Gastrocnemius medialis (tissue), 4 donors: ENCODE measurements at regions not wholly inside any gene's neighbourhood (a gene's known extent, or its start where the extent isn't known, plus 50 kb on each side); places are given as distances from the start of the nearest gene placed in this dataset.

Experiments
- ATAC-seq, 2 donors: fragments of 150-250 bp; one replicate each; pipeline ENCODE4 v1.9.1; 2016
- DNase-seq, 2 donors: peaks; one replicate each; pipeline ENCODE4 v3.0.0-alpha.2; 2019
- H3K27ac ChIP-seq, 4 donors: fragments of 200-600 bp; sonication (generic); 1 replicate in 1 of 4; 2 replicates in 3 of 4; pipeline ENCODE4 v1.5.1; 2016 to 2018; ENCODE audit warnings: mild to moderate bottlenecking in 2 of 4, moderate library complexity in 1 of 4
- H3K27me3 ChIP-seq, 3 donors: fragments of 200-600 bp; sonication (generic) in 2 of 3; 1 replicate in 1 of 3; 2 replicates in 2 of 3; pipeline versions ENCODE4 v1.5.1 to v1.6.0; 2016 to 2019; ENCODE audit warnings: mild to moderate bottlenecking in 1 of 3, moderate library complexity in 1 of 3
- H3K36me3 ChIP-seq, 2 donors: fragments of 200-600 bp; sonication (generic) in 1 of 2; one replicate each; pipeline ENCODE4 v1.5.1; 2017 to 2018
- H3K4me1 ChIP-seq, 2 donors: fragments of 200-600 bp; sonication (generic) in 1 of 2; one replicate each; pipeline ENCODE4 v1.5.1; 2016 to 2017; ENCODE audit warnings: mild to moderate bottlenecking in 2 of 2
- H3K4me3 ChIP-seq, 4 donors: fragments of 200-600 bp; sonication (generic) in 3 of 4; 1 replicate in 1 of 4; 2 replicates in 3 of 4; pipeline ENCODE4 v1.5.1; 2016 to 2019; ENCODE audit warnings: mild to moderate bottlenecking in 2 of 4
- H3K9me3 ChIP-seq, 3 donors: fragments of 200-600 bp; sonication (generic) in 2 of 3; 1 replicate in 1 of 3; 2 replicates in 2 of 3; pipeline ENCODE4 v1.5.1; 2016 to 2019
- POLR2A ChIP-seq, 2 donors: fragments of 450-650 bp; IDR thresholded peaks; one replicate each; pipeline ENCODE4 v1.6.1; 2017; ENCODE audit warnings: antibody characterized with exemption in 2 of 2, mild to moderate bottlenecking in 2 of 2, moderate library complexity in 2 of 2
- in situ Hi-C, 4 donors: fragments of 200-750 bp; cut with MboI; loops; one replicate each; pipeline versions ENCODE4 v1.15.0 to v1.8.0; 2017; ENCODE audit warnings: low sequenced_read_pairs in 4 of 4
- intact Hi-C: fragments of 100-400 bp; cut with DNase I; formaldehyde crosslinking; loops from one replicate; pipeline ENCODE4 v1.15.1; 2023; ENCODE audit warnings: low total_unique reads
- TF ChIP-seq, protein P1 (sequence below), 5 experiments: fragments of 450-650 bp in 3 of 5; fragments of 200-600 bp in 2 of 5; sonication (generic) in 2 of 5; IDR thresholded peaks in 4 of 5; conservative IDR thresholded peaks in 1 of 5; 1 replicate in 4 of 5; 2 replicates in 1 of 5; pipeline ENCODE4 v1.5.1; 2016 to 2019; ENCODE audit warnings: antibody characterized with exemption in 5 of 5, mild to moderate bottlenecking in 3 of 5, moderate library complexity in 3 of 5

DNA sequence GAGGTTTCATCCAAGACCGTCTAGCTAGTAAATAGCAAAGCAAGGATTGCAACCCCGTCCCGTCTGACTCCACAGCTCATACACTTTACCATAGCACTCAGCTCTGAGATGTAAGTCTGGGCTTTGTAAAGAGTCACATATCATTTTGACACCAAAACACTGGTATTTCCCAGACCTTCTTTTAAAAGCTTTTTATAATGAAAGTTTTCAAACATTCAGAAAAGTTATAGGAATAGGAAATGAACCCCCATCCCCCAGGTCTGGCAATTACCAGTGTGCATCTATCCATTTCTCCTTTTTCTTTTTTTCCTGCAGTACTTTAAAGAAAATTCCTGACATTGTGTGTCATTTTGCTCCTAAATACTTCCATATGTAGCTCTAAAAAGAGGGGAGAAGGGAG lies 183.6 kb upstream of the CCND2 start:
- Histone ChIP-seq H3K4me1 (no peaks in the 10 kb centered on the region), H3K27ac (no peak overlapping the region), H3K9me3 (no peaks in the 10 kb centered on the region), H3K27me3 (peaks cover 0 to 3% (median 3%) of the 10 kb centered on the region in 3 donors), H3K36me3 (no peaks in the 10 kb centered on the region), H3K4me3 (no peak overlapping the region)
- in situ Hi-C loops = no loop called here
- ATAC-seq = no peak
- no peak for TF ChIP-seq POLR2A (IDR thresholded peaks at IDR 0.05)
- TF ChIP-seq, protein P1, sequence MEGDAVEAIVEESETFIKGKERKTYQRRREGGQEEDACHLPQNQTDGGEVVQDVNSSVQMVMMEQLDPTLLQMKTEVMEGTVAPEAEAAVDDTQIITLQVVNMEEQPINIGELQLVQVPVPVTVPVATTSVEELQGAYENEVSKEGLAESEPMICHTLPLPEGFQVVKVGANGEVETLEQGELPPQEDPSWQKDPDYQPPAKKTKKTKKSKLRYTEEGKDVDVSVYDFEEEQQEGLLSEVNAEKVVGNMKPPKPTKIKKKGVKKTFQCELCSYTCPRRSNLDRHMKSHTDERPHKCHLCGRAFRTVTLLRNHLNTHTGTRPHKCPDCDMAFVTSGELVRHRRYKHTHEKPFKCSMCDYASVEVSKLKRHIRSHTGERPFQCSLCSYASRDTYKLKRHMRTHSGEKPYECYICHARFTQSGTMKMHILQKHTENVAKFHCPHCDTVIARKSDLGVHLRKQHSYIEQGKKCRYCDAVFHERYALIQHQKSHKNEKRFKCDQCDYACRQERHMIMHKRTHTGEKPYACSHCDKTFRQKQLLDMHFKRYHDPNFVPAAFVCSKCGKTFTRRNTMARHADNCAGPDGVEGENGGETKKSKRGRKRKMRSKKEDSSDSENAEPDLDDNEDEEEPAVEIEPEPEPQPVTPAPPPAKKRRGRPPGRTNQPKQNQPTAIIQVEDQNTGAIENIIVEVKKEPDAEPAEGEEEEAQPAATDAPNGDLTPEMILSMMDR (IDR thresholded peaks at IDR 0.05 in 4 of 5, conservative IDR thresholded peaks at IDR 0.05 in 1 of 5) = no peak
- intact Hi-C loops = no loop called here
- no peak for DNase-seq

DNA sequence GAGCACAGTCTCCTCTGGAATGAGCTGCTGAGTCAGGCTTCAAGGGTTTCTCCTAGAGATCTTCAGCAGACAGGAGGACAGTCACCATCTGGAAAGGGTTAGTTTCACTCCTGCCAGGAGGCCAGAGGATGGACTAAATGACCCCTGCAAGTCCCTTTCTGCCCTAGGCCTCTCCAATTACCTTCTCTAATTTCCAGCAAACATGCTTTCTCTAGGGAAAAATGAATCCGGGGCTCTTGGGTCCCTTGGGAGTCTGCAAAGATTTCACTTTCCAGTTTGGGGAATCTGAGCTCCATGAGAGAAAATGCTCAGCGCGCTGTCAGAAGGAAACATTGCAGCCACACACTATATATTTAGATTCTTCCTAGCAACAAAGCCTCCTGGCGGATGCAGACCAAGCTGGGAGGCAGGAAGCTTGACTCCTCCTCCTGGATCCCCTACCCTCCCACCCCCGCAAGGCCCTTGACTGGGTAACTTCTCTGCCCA lies 184.4 kb upstream of the CCND2 start:
- TF ChIP-seq POLR2A (IDR thresholded peaks at IDR 0.05) = no peak
- TF ChIP-seq, protein P1 (IDR thresholded peaks at IDR 0.05 in 4 of 5, conservative IDR thresholded peaks at IDR 0.05 in 1 of 5) = no peak
- DNase-seq = no peak
- no peak overlapping the region for H3K4me3 ChIP-seq
- no peaks in the 10 kb centered on the region for H3K36me3 ChIP-seq
- no peaks in the 10 kb centered on the region for H3K9me3 ChIP-seq
- intact Hi-C loops = no loop called here
- no peak overlapping the region for H3K27ac ChIP-seq
- H3K4me1 ChIP-seq = no peaks in the 10 kb centered on the region
- in situ Hi-C loops = no loop called here
- no peak for ATAC-seq
- H3K27me3 ChIP-seq = peaks cover 0 to 3% (median 3%) of the 10 kb centered on the region in 3 donors

GRCh38 chr12:4088451-4088850 lies 185.1 kb upstream of the CCND2 start:
- in situ Hi-C loops (no loop called here), intact Hi-C loops (no loop called here)
- Histone ChIP-seq H3K4me3 (no peak overlapping the region), H3K9me3 (no peaks in the 10 kb centered on the region), H3K27me3 (peaks cover 0 to 3% (median 3%) of the 10 kb centered on the region in 3 donors), H3K36me3 (no peaks in the 10 kb centered on the region), H3K4me1 (no peaks in the 10 kb centered on the region), H3K27ac (no peak overlapping the region)
- DNase-seq (no peak), ATAC-seq (no peak)
- no peak for TF ChIP-seq POLR2A (IDR thresholded peaks at IDR 0.05)
- TF ChIP-seq, protein P1 (IDR thresholded peaks at IDR 0.05 in 4 of 5, conservative IDR thresholded peaks at IDR 0.05 in 1 of 5) = no peak

DNA sequence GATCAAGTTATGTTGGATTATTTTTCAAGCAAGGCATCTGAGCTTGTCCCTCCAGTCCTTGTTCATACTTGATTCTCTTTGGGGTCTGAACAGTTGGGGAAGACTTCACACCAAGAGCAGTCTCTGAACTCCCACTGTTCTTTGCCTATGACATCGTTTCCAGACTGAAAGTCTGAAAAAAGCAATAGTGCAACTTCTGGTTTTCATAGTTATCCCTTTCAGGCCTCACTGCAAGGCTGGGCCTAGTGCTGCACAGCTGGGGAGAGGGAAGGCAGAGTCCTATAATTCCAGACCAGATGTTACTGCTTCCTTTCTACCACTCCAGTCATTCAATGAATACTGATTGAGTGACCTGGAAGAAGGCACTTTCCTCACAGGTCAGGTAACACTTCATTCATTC lies 187.1 kb upstream of the CCND2 start:
- Histone ChIP-seq H3K9me3 (no peaks in the 10 kb centered on the region), H3K27ac (no peak overlapping the region), H3K27me3 (peaks cover 0 to 3% (median 0%) of the 10 kb centered on the region in 3 donors), H3K4me1 (no peaks in the 10 kb centered on the region), H3K36me3 (no peaks in the 10 kb centered on the region), H3K4me3 (no peak overlapping the region)
- intact Hi-C loops (no loop called here), in situ Hi-C loops (no loop called here)
- no peak for DNase-seq
- TF ChIP-seq POLR2A (IDR thresholded peaks at IDR 0.05) = no peak
- TF ChIP-seq, protein P1 (IDR thresholded peaks at IDR 0.05 in 4 of 5, conservative IDR thresholded peaks at IDR 0.05 in 1 of 5) = no peak
- no peak for ATAC-seq

- intact Hi-C loops = no loop called here
- no peaks in the 10 kb centered on the region for H3K36me3 ChIP-seq
- H3K4me1 ChIP-seq = no peaks in the 10 kb centered on the region
- ATAC-seq = no peak
- TF ChIP-seq POLR2A (IDR thresholded peaks at IDR 0.05) = no peak
- TF ChIP-seq, protein P1 (IDR thresholded peaks at IDR 0.05 in 4 of 5, conservative IDR thresholded peaks at IDR 0.05 in 1 of 5) = no peak
- H3K27ac ChIP-seq = no peak overlapping the region
- no peaks in the 10 kb centered on the region for H3K27me3 ChIP-seq
- no peak for DNase-seq
- in situ Hi-C loops = no loop called here
- H3K9me3 ChIP-seq = no peaks in the 10 kb centered on the region
- no peak overlapping the region for H3K4me3 ChIP-seq
Measured at GRCh38 chr12:4084573-4084972, 189.0 kb upstream of the CCND2 start.
